Activated B cell treated with CpG ODN at 0.5 μM for 24 hours (primary cell): ENCODE measurements at regions not wholly inside any gene's neighbourhood (a gene's known extent, or its start where the extent isn't known, plus 50 kb on each side); places are given as distances from the start of the nearest gene placed in this dataset.

ENCODE experiments used
- ATAC-seq: fragments of 200-7000 bp; cut with Tn5 transposase; one replicate; pipeline ENCODE4 v1.10.0; 2021; ENCODE audit warnings: low read depth, mild to moderate bottlenecking, moderate library complexity
- CTCF ChIA-PET: fragments of 350-600 bp; sonication (Branson Sonifier 250); formaldehyde crosslinking; loops from one replicate; lab custom pipeline; 2021; ENCODE audit warnings: antibody characterized with exemption; lab: Charles Lee
- POLR2A ChIA-PET: fragments of 350-600 bp; sonication (Branson Sonifier 250); formaldehyde crosslinking; loops from one replicate; lab custom pipeline; 2021; ENCODE audit warnings: antibody characterized with exemption; lab: Charles Lee
- DNase-seq: peaks from one replicate; pipeline ENCODE4 v3.0.0; 2022
- H3K27ac Mint-ChIP-seq: one replicate; pipeline ENCODE4 v1.8.0; 2020; ENCODE audit warnings: mixed read lengths
- H3K27me3 Mint-ChIP-seq: one replicate; pipeline ENCODE4 v1.8.0; 2021; ENCODE audit warnings: mixed read lengths
- H3K36me3 Mint-ChIP-seq: one replicate; pipeline ENCODE4 v1.8.0; 2021; ENCODE audit warnings: low read depth, mixed read lengths
- H3K4me1 Mint-ChIP-seq: one replicate; pipeline ENCODE4 v1.8.0; 2021; ENCODE audit warnings: mixed read lengths
- H3K4me3 Mint-ChIP-seq: one replicate; pipeline ENCODE4 v1.8.0; 2020; ENCODE audit warnings: mild to moderate bottlenecking, mixed read lengths
- H3K9me3 Mint-ChIP-seq: one replicate; pipeline ENCODE4 v1.8.0; 2020; ENCODE audit warnings: mixed read lengths
- intact Hi-C: fragments of 100-400 bp; cut with micrococcal nuclease; formaldehyde crosslinking; loops from one replicate; pipeline ENCODE4 v1.15.1; 2024
- TF ChIP-seq, protein P1 (sequence below): fragments of 200-600 bp; IDR thresholded peaks from one replicate; pipeline ENCODE4 v1.8.0; 2022; ENCODE audit warnings: antibody characterized with exemption, mild to moderate bottlenecking

DNA sequence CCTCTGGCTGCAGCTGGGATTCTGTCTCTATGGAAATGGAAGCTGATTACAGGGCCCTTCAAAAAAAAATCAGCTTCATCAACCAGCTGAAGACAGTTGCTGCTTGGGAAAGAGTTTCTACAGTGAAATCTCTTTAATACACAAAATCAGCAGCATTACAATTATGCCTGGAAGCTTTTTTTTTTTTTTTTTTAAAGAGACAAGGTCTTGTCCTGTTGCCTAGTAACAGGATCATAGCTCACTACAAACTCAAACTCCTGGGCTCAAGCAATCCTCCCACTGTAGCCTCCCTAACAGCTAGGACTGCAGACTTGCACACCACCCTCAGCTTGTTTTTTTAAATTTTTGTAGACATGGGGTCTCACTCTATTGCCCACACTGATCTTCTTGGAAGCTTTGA lies 94.5 kb downstream of the OR13A1 start:
- H3K9me3 Mint-ChIP-seq: no peaks in the 10 kb centered on the region
- no peaks in the 10 kb centered on the region for H3K27me3 Mint-ChIP-seq
- CTCF ChIA-PET: interaction anchor here (0.7 to 1.2 kb wide), 2 partner anchors 14 to 1006 kb away, joined by 3 to 4 read pairs; no protein-coding TSS in a partner anchor
- no peaks in the 10 kb centered on the region for H3K4me1 Mint-ChIP-seq
- no peaks in the 10 kb centered on the region for H3K36me3 Mint-ChIP-seq
- TF ChIP-seq, protein P1, sequence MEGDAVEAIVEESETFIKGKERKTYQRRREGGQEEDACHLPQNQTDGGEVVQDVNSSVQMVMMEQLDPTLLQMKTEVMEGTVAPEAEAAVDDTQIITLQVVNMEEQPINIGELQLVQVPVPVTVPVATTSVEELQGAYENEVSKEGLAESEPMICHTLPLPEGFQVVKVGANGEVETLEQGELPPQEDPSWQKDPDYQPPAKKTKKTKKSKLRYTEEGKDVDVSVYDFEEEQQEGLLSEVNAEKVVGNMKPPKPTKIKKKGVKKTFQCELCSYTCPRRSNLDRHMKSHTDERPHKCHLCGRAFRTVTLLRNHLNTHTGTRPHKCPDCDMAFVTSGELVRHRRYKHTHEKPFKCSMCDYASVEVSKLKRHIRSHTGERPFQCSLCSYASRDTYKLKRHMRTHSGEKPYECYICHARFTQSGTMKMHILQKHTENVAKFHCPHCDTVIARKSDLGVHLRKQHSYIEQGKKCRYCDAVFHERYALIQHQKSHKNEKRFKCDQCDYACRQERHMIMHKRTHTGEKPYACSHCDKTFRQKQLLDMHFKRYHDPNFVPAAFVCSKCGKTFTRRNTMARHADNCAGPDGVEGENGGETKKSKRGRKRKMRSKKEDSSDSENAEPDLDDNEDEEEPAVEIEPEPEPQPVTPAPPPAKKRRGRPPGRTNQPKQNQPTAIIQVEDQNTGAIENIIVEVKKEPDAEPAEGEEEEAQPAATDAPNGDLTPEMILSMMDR: no peak
- intact Hi-C loops: no loop called here
- H3K27ac Mint-ChIP-seq: no peak overlapping the region
- POLR2A ChIA-PET: no interaction called here
- no peak overlapping the region for H3K4me3 Mint-ChIP-seq
- no peak for ATAC-seq
- DNase-seq: no peak

DNA sequence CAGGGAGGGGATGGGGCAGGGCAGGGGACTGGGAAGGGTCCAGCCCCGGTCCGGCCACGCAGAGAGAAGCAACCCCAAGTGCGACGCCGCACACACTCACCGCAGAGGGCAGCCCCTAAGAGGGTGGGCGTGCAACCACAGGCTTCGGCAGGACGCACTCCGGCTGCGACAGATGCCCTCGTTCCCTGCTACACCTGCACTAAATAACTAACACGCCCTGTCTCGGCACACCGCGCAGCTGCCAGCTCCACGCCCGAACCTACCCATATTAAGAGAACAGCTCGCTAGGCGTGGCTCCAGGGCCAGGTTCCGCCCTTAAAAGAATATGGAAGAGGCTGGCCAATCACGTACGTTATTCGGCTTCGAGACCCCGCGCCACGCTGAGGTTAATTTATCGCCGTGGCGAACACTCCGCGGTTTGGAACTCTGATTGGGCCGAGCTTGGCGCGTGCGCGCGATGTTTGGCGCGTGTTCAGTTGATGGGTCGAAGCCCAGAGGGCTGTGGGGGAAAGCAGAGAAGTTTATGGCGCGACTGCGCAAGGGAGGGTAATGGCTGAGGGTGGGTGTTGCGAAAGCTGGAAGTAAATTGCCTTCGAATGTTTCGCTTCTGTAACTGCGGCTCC lies 91.1 kb downstream of the OR13A1 start:
- Mint-ChIP-seq H3K27me3 (peaks cover 8% of the 10 kb centered on the region), H3K36me3 (no peaks in the 10 kb centered on the region), H3K4me1 (no peaks in the 10 kb centered on the region), H3K27ac (no peak overlapping the region), H3K4me3 (no peak overlapping the region), H3K9me3 (peaks cover 5% of the 10 kb centered on the region)
- no peak for ATAC-seq
- no peak for DNase-seq
- ChIA-PET POLR2A (no interaction called here), CTCF (no interaction called here)
- intact Hi-C loops: no loop called here
- TF ChIP-seq, protein P1: no peak

DNA sequence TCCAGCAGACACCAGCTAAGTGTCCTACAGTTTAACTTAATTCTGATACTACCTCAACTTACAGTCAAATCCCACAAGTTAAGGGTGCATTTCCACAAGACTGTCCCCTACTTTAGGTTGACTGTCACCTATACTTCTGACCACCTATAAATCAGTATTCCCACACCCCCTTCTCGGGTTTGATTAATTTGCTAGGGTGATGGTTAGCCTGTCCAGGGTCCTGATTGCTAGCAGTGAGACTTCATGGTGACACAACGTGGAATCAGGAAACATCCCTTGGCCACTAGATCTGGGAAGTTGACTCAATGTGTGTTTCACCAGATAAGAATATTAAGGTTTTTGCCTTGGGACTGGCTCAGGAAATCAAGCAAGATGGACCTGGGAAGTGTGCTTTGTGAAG lies 88.4 kb downstream of the OR13A1 start:
- ChIA-PET CTCF (no interaction called here), POLR2A (no interaction called here)
- Mint-ChIP-seq H3K9me3 (peaks cover 16% of the 10 kb centered on the region), H3K36me3 (no peaks in the 10 kb centered on the region), H3K27ac (no peak overlapping the region), H3K27me3 (peaks cover 10% of the 10 kb centered on the region), H3K4me3 (no peak overlapping the region), H3K4me1 (no peaks in the 10 kb centered on the region)
- no peak for DNase-seq
- ATAC-seq: no peak
- TF ChIP-seq, protein P1: no peak
- intact Hi-C loops: no loop called here

DNA sequence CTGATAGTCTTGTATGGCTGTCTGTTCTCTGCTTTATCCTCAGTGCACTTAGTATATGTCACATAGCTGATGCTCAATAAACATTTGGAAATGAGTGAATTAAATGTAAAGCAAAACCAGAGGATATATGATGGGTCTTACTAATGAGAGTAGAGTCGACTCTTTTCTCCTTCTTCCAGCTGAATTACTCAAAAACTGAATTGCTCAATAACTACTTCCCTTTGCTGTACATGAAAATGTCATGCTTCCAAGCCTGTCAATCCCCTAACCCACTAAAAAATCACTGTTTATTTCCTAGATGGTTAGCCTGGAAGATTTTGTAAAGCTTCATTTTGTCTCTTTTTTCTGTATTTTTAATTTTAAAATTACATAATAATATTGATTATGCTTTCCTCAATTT lies 88.0 kb downstream of the OR13A1 start:
- POLR2A ChIA-PET: no interaction called here
- Mint-ChIP-seq H3K9me3 (peaks cover 16% of the 10 kb centered on the region), H3K27me3 (peaks cover 10% of the 10 kb centered on the region), H3K36me3 (no peaks in the 10 kb centered on the region), H3K4me1 (no peaks in the 10 kb centered on the region), H3K4me3 (no peak overlapping the region), H3K27ac (no peak overlapping the region)
- CTCF ChIA-PET: no interaction called here
- no peak for ATAC-seq
- no peak for DNase-seq
- TF ChIP-seq, protein P1: no peak
- intact Hi-C loops: no loop called here

DNA sequence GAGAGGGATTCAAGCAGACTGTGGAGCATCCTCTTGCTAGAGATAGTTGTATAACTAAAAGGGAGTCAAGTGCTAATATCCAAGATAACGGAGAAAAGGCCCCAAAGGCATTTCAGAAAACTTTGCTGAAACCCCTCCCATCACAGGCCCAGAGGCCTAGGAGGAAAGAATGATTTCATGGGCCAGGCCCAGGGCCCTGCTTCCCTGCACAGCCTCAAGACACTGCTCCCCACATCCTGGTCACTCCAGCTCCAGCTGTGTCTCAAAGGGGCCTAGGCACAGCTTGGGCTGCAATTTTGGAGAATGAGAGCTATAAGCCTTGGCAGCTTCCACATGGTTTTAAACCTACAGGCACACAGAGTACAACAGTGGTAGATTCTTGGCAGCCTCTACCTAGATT lies 85.6 kb downstream of the OR13A1 start:
- intact Hi-C loops: loop anchor here (10.0 kb wide), 1 partner anchor 995 kb away; no protein-coding TSS in a partner anchor
- Mint-ChIP-seq H3K36me3 (no peaks in the 10 kb centered on the region), H3K27me3 (peaks cover 14% of the 10 kb centered on the region), H3K27ac (no peak overlapping the region), H3K4me3 (no peak overlapping the region), H3K9me3 (peaks cover 16% of the 10 kb centered on the region), H3K4me1 (no peaks in the 10 kb centered on the region)
- DNase-seq: no peak
- CTCF ChIA-PET: no interaction called here
- no peak for ATAC-seq
- TF ChIP-seq, protein P1: no peak
- POLR2A ChIA-PET: no interaction called here
